SU-DHL-6 (cell line): ENCODE measurements at regions not wholly inside any gene's neighbourhood (a gene's known extent, or its start where the extent isn't known, plus 50 kb on each side); places are given as distances from the start of the nearest gene placed in this dataset.

ENCODE experiments used
- EZH2phosphoT487 ChIP-seq: fragments of 200-600 bp; sonication (generic), shearing (Covaris generic); conservative IDR thresholded peaks from 2 replicates; pipeline ENCODE4 v1.6.1; 2018; ENCODE audit warnings: mild to moderate bottlenecking, antibody characterized with exemption, low read length, moderate library complexity, mixed read lengths
- TF ChIP-seq, protein P1 (sequence below): fragments of 200-600 bp; sonication (generic); IDR thresholded peaks from one replicate; pipeline ENCODE4 v1.5.1; 2017; ENCODE audit warnings: antibody characterized with exemption, mild to moderate bottlenecking, low read length, moderate library complexity; ENCODE audit not compliant: insufficient read depth, poor library complexity, severe bottlenecking

DNA sequence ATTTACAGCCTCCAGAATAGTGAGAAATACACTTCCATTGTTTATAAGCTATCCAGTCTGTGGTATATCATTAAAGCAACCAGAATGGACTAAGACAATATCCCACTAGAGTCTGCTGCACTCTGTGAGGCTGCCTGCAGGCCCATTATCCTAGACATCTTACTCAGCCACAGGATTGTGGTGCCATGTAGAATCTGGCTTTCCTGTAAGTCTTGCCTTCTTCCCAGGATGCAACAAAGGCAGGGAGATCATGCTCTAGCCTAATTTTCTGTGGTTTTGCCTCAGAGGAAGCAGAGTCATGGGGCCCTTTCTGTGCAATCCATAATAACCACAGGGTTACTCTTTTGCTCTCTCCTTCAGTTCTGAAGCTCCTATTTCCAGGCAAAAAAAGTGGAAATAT, 299.1 kb upstream of the DEPDC1 start:
- TF ChIP-seq, protein P1, sequence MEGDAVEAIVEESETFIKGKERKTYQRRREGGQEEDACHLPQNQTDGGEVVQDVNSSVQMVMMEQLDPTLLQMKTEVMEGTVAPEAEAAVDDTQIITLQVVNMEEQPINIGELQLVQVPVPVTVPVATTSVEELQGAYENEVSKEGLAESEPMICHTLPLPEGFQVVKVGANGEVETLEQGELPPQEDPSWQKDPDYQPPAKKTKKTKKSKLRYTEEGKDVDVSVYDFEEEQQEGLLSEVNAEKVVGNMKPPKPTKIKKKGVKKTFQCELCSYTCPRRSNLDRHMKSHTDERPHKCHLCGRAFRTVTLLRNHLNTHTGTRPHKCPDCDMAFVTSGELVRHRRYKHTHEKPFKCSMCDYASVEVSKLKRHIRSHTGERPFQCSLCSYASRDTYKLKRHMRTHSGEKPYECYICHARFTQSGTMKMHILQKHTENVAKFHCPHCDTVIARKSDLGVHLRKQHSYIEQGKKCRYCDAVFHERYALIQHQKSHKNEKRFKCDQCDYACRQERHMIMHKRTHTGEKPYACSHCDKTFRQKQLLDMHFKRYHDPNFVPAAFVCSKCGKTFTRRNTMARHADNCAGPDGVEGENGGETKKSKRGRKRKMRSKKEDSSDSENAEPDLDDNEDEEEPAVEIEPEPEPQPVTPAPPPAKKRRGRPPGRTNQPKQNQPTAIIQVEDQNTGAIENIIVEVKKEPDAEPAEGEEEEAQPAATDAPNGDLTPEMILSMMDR: no peak
- no peak for TF ChIP-seq EZH2phosphoT487
